ENCODE measurements at regions not wholly inside any gene's neighbourhood (a gene's known extent, or its start where the extent isn't known, plus 50 kb on each side); places are given as distances from the start of the nearest gene placed in this dataset.

DNA sequence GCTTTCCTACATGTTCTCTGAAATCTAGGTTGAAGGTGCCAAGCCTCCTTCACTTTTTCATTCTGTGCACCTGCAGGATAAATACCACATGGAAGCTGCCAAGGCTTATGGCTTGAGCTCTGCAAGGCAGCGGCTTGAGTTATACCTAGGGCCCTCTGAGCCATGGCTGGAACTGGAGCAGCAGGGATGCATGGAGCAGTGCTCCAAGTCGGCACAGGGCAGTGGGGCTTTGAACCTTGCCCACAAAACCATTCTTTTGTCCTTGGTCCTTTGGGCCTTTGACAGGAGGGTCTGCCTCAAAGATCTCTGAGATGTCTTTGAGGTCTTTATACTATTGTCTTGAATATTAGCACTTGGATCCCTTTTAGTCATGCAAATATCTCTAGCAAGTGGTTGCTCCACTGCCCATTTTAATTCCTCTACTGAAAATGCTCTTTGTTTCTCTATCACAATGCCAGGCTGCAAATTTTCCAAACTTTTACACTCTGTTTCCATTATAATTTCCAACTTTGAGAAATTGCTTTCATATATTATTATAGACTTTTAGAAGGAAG, 536.2 kb upstream of the KLHL4 start:
- TF ChIP-seq POLR2A (IDR thresholded peaks at IDR 0.05) (no peak), CTCF (IDR thresholded peaks at IDR 0.05) (no peak)
